AG09309 (cell line): ENCODE measurements at regions not wholly inside any gene's neighbourhood (a gene's known extent, or its start where the extent isn't known, plus 50 kb on each side); places are given as distances from the start of the nearest gene placed in this dataset.

Experiments used
- DNase-seq: peaks from one replicate; pipeline ENCODE4 v3.0.0-alpha.2; 2010; ENCODE audit warnings: low read depth
- H3K4me3 ChIP-seq: 2 replicates; pipeline ENCODE4 v1.5.1; 2011; ENCODE audit warnings: mild to moderate bottlenecking, low read depth, low read length, moderate library complexity; ENCODE audit not compliant: control insufficient read depth
- CTCF ChIP-seq: IDR thresholded peaks from 2 replicates; pipeline ENCODE4 v1.5.1; 2011; ENCODE audit warnings: mild to moderate bottlenecking, low read depth, low read length, inconsistent platforms; ENCODE audit not compliant: insufficient read depth, control insufficient read depth; ENCODE audit errors: missing control alignments

- TF ChIP-seq CTCF: no peak
- DNase-seq: no peak
- H3K4me3 ChIP-seq: no peak overlapping the region
Measured at GRCh38 chr2:241992753-241993152, 123.2 kb downstream of the RTP5 start.

- no peak for DNase-seq
- no peak overlapping the region for H3K4me3 ChIP-seq
- no peak for TF ChIP-seq CTCF
Measured at GRCh38 chr2:241993386-241994005, 124.0 kb downstream of the RTP5 start.

GRCh38 chr2:241994086-241994485 is 124.6 kb downstream of the RTP5 start:
- H3K4me3 ChIP-seq: no peak overlapping the region
- no peak for TF ChIP-seq CTCF
- DNase-seq: no peak

GRCh38 chr2:241994556-241995213 is 125.2 kb downstream of the RTP5 start:
- no peak overlapping the region for H3K4me3 ChIP-seq
- DNase-seq: no peak
- no peak for TF ChIP-seq CTCF

- TF ChIP-seq CTCF: no peak
- no peak for DNase-seq
- H3K4me3 ChIP-seq: no peak overlapping the region
Measured at GRCh38 chr2:241996100-241996499, 126.6 kb downstream of the RTP5 start.

- H3K4me3 ChIP-seq: no peak overlapping the region
- no peak for DNase-seq
- TF ChIP-seq CTCF: no peak
Measured at GRCh38 chr2:241997017-241997416, 127.5 kb downstream of the RTP5 start.
